ENCODE measurements at regions not wholly inside any gene's neighbourhood (a gene's known extent, or its start where the extent isn't known, plus 50 kb on each side); places are given as distances from the start of the nearest gene placed in this dataset.

- Histone ChIP-seq H3K27me3 (no peaks in the 10 kb centered on the region), H3K36me3 (no peaks in the 10 kb centered on the region), H3K4me1 (no peaks in the 10 kb centered on the region), H3K9me3 (replicated peaks) (no peaks in the 10 kb centered on the region), H3K4me3 (peak overlapping the region; percentile 20), H3K27ac (peak overlapping the region; percentile 13; the same call in 1 of the 2 replicates)
- peak; percentile 61 to 77 for DNase-seq
Observed at GRCh38 chr21:18877917-18878316, 474.3 kb upstream of the TMPRSS15 start.

GRCh38 chr21:18887922-18888602 lies 484.5 kb upstream of the TMPRSS15 start:
- no peaks in the 10 kb centered on the region for H3K4me1 ChIP-seq
- no peaks in the 10 kb centered on the region for H3K36me3 ChIP-seq

GRCh38 chr21:18893406-18893805 lies 489.8 kb upstream of the TMPRSS15 start:
- DNase-seq, result no peak
- no peaks in the 10 kb centered on the region for H3K4me1 ChIP-seq
- no peak overlapping the region for H3K4me3 ChIP-seq
- no peak overlapping the region for H3K27ac ChIP-seq
- no peaks in the 10 kb centered on the region for H3K36me3 ChIP-seq
- H3K9me3 ChIP-seq (replicated peaks), result no peaks in the 10 kb centered on the region
- H3K27me3 ChIP-seq, result no peaks in the 10 kb centered on the region

More at GRCh38 chr21:18887922-18888602, 484.5 kb upstream of the TMPRSS15 start:
- Histone ChIP-seq H3K9me3 (replicated peaks) (no peaks in the 10 kb centered on the region), H3K4me3 (no peak overlapping the region), H3K27ac (no peak overlapping the region), H3K27me3 (no peaks in the 10 kb centered on the region)
- no peak for DNase-seq

- H3K27ac ChIP-seq, result no peak overlapping the region
- H3K27me3 ChIP-seq, result no peaks in the 10 kb centered on the region
- no peaks in the 10 kb centered on the region; the same call in 1 of the 2 replicates for H3K4me1 ChIP-seq
- no peaks in the 10 kb centered on the region for H3K9me3 ChIP-seq (replicated peaks)
- no peaks in the 10 kb centered on the region for H3K36me3 ChIP-seq
- no peak overlapping the region for H3K4me3 ChIP-seq
- no peak for DNase-seq
Observed at GRCh38 chr21:18894387-18894786, 490.8 kb upstream of the TMPRSS15 start.

- Histone ChIP-seq H3K4me1 (no peaks in the 10 kb centered on the region; the same call in 1 of the 2 replicates), H3K27ac (no peak overlapping the region), H3K9me3 (replicated peaks) (no peaks in the 10 kb centered on the region), H3K36me3 (no peaks in the 10 kb centered on the region), H3K4me3 (no peak overlapping the region), H3K27me3 (no peaks in the 10 kb centered on the region)
- no peak for DNase-seq
Observed at GRCh38 chr21:18899261-18899660, 495.7 kb upstream of the TMPRSS15 start.

- Histone ChIP-seq H3K36me3 (no peaks in the 10 kb centered on the region), H3K27ac (no peak overlapping the region), H3K27me3 (no peaks in the 10 kb centered on the region), H3K4me1 (no peaks in the 10 kb centered on the region; the same call in 1 of the 2 replicates), H3K4me3 (no peak overlapping the region), H3K9me3 (replicated peaks) (no peaks in the 10 kb centered on the region)
- DNase-seq, result no peak
Observed at GRCh38 chr21:18902660-18903059, 499.1 kb upstream of the TMPRSS15 start.

- Histone ChIP-seq H3K4me3 (no peak overlapping the region), H3K36me3 (no peaks in the 10 kb centered on the region), H3K27ac (no peak overlapping the region), H3K9me3 (replicated peaks) (no peaks in the 10 kb centered on the region), H3K27me3 (no peaks in the 10 kb centered on the region), H3K4me1 (no peaks in the 10 kb centered on the region)
- no peak for DNase-seq
Observed at GRCh38 chr21:18907076-18907475, 503.5 kb upstream of the TMPRSS15 start.

- H3K4me1 ChIP-seq, result no peaks in the 10 kb centered on the region
- no peaks in the 10 kb centered on the region for H3K36me3 ChIP-seq
- no peak overlapping the region for H3K27ac ChIP-seq
- no peaks in the 10 kb centered on the region for H3K9me3 ChIP-seq (replicated peaks)
- no peak for DNase-seq
- H3K27me3 ChIP-seq, result no peaks in the 10 kb centered on the region
- H3K4me3 ChIP-seq, result no peak overlapping the region
Observed at GRCh38 chr21:18908641-18909040, 505.1 kb upstream of the TMPRSS15 start.

GRCh38 chr21:18913914-18914313 lies 510.3 kb upstream of the TMPRSS15 start:
- no peak overlapping the region for H3K27ac ChIP-seq
- no peaks in the 10 kb centered on the region for H3K4me1 ChIP-seq
- H3K9me3 ChIP-seq (replicated peaks), result no peaks in the 10 kb centered on the region
- DNase-seq, result no peak
- H3K36me3 ChIP-seq, result no peaks in the 10 kb centered on the region
- H3K4me3 ChIP-seq, result no peak overlapping the region
- H3K27me3 ChIP-seq, result no peaks in the 10 kb centered on the region

GRCh38 chr21:18914570-18914969 lies 511.0 kb upstream of the TMPRSS15 start:
- Histone ChIP-seq H3K9me3 (replicated peaks) (no peaks in the 10 kb centered on the region), H3K27ac (no peak overlapping the region), H3K4me1 (no peaks in the 10 kb centered on the region), H3K36me3 (no peaks in the 10 kb centered on the region), H3K4me3 (no peak overlapping the region), H3K27me3 (no peaks in the 10 kb centered on the region)
- no peak for DNase-seq

- Histone ChIP-seq H3K36me3 (no peaks in the 10 kb centered on the region), H3K27me3 (no peaks in the 10 kb centered on the region), H3K4me3 (no peak overlapping the region), H3K9me3 (replicated peaks) (no peaks in the 10 kb centered on the region), H3K27ac (no peak overlapping the region), H3K4me1 (no peaks in the 10 kb centered on the region)
- peak in 1 of 2 experiments; percentile 18 for DNase-seq
Observed at GRCh38 chr21:18917622-18918021, 514.0 kb upstream of the TMPRSS15 start.

GRCh38 chr21:18931237-18931636 lies 527.7 kb upstream of the TMPRSS15 start:
- Histone ChIP-seq H3K27ac (no peak overlapping the region), H3K36me3 (no peaks in the 10 kb centered on the region), H3K4me3 (no peak overlapping the region), H3K9me3 (replicated peaks) (no peaks in the 10 kb centered on the region), H3K4me1 (no peaks in the 10 kb centered on the region), H3K27me3 (no peaks in the 10 kb centered on the region)
- DNase-seq, result no peak

GRCh38 chr21:18937337-18937736 lies 533.8 kb upstream of the TMPRSS15 start:
- DNase-seq, result no peak
- Histone ChIP-seq H3K36me3 (no peaks in the 10 kb centered on the region), H3K4me1 (no peaks in the 10 kb centered on the region), H3K4me3 (no peak overlapping the region), H3K27me3 (no peaks in the 10 kb centered on the region), H3K27ac (no peak overlapping the region), H3K9me3 (replicated peaks) (no peaks in the 10 kb centered on the region)

- H3K9me3 ChIP-seq (replicated peaks), result no peaks in the 10 kb centered on the region
- no peaks in the 10 kb centered on the region for H3K4me1 ChIP-seq
- no peaks in the 10 kb centered on the region for H3K36me3 ChIP-seq
- H3K27ac ChIP-seq, result no peak overlapping the region
- H3K4me3 ChIP-seq, result no peak overlapping the region
- no peak for DNase-seq
- H3K27me3 ChIP-seq, result no peaks in the 10 kb centered on the region
Observed at GRCh38 chr21:18940791-18941190, 537.2 kb upstream of the TMPRSS15 start.

GRCh38 chr21:18950045-18950740 lies 546.6 kb upstream of the TMPRSS15 start:
- H3K9me3 ChIP-seq (replicated peaks), result no peaks in the 10 kb centered on the region
- no peaks in the 10 kb centered on the region for H3K4me1 ChIP-seq
- DNase-seq, result no peak
- H3K36me3 ChIP-seq, result no peaks in the 10 kb centered on the region
- no peak overlapping the region for H3K4me3 ChIP-seq
- H3K27me3 ChIP-seq, result no peaks in the 10 kb centered on the region
- no peak overlapping the region for H3K27ac ChIP-seq
